Adipocyte (in vitro differentiated cells): ENCODE measurements at regions not wholly inside any gene's neighbourhood (a gene's known extent, or its start where the extent isn't known, plus 50 kb on each side); places are given as distances from the start of the nearest gene placed in this dataset.

Experiments used
- DNase-seq: peaks from one replicate; pipeline ENCODE4 v3.0.0-alpha.2; 2015; ENCODE audit warnings: low read depth
- H3K27me3 ChIP-seq: replicated peaks from 2 replicates; pipeline ENCODE4 v1.7.0; 2013; ENCODE audit warnings: mild to moderate bottlenecking, low read length, moderate library complexity; ENCODE audit not compliant: control insufficient read depth, insufficient read depth
- H3K36me3 ChIP-seq: 2 replicates; pipeline ENCODE4 v1.7.0; 2013; ENCODE audit warnings: low read length, mild to moderate bottlenecking, moderate library complexity; ENCODE audit not compliant: control insufficient read depth, insufficient read depth, severe bottlenecking
- H3K4me1 ChIP-seq: 2 replicates; pipeline ENCODE4 v1.7.0; 2013; ENCODE audit warnings: mild to moderate bottlenecking, low read length, moderate library complexity; ENCODE audit not compliant: control insufficient read depth, insufficient read depth
- H3K4me3 ChIP-seq: 2 replicates; pipeline ENCODE4 v1.7.0; 2013; ENCODE audit warnings: mild to moderate bottlenecking, low read length, moderate library complexity
- H3K9ac ChIP-seq: 2 replicates; pipeline ENCODE4 v1.7.0; 2013; ENCODE audit warnings: mild to moderate bottlenecking, low read length, moderate library complexity
- H3K9me3 ChIP-seq: 2 replicates; pipeline ENCODE4 v1.7.0; 2013; ENCODE audit warnings: mild to moderate bottlenecking, low read length, moderate library complexity; ENCODE audit not compliant: control insufficient read depth

GRCh38 chr11:91650802-91651201 lies 573.8 kb upstream of the FAT3 start:
- H3K9me3 ChIP-seq, result no peaks in the 10 kb centered on the region
- H3K27me3 ChIP-seq, result no peaks in the 10 kb centered on the region
- H3K9ac ChIP-seq, result no peak overlapping the region
- H3K4me3 ChIP-seq, result no peak overlapping the region
- peaks cover 2% of the 10 kb centered on the region for H3K4me1 ChIP-seq
- H3K36me3 ChIP-seq, result no peaks in the 10 kb centered on the region
- no peak for DNase-seq

DNA sequence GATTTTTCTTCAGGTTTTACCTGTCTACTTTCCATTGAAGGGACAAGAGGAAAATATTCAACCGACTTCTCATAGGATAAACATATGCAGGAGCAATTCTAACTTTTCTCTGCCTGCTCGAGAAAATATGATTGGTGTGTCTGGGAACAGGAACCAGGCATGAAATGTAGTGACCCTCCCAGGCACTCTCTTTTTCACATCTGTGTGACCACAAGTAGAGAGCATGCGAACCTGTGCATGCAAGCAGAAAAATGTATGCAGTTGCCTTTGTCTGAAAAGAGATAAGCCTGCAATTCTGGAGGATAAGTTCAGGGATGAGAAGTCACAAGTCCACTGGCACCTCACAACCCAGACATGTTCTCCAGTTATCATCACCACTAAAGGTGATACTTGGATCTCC lies 583.5 kb upstream of the FAT3 start:
- Histone ChIP-seq H3K27me3 (no peaks in the 10 kb centered on the region), H3K4me3 (no peak overlapping the region), H3K36me3 (no peaks in the 10 kb centered on the region), H3K4me1 (no peaks in the 10 kb centered on the region), H3K9me3 (no peaks in the 10 kb centered on the region), H3K9ac (no peak overlapping the region)
- no peak for DNase-seq

DNA sequence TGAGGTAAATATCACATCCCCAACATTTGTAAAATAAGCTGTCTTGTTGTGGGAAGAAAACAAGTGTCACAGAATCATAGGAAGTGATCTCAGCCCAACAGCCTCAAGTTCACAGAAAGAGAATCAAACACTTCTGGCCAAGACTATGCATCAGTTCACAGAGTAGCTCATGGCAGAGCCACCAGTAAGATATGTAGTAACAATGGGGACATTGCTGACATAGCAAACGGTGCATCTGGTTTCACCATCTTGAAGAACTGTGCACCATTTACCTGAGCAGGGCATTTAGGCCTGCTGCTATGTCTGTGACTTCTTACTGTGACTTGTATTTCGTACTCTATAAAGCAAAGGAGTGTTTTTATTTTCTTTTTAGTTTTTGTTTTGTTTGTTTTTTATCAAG lies 585.3 kb upstream of the FAT3 start:
- no peak for DNase-seq
- Histone ChIP-seq H3K9ac (no peak overlapping the region), H3K4me1 (no peaks in the 10 kb centered on the region), H3K27me3 (no peaks in the 10 kb centered on the region), H3K4me3 (no peak overlapping the region), H3K9me3 (no peaks in the 10 kb centered on the region), H3K36me3 (no peaks in the 10 kb centered on the region)

DNA sequence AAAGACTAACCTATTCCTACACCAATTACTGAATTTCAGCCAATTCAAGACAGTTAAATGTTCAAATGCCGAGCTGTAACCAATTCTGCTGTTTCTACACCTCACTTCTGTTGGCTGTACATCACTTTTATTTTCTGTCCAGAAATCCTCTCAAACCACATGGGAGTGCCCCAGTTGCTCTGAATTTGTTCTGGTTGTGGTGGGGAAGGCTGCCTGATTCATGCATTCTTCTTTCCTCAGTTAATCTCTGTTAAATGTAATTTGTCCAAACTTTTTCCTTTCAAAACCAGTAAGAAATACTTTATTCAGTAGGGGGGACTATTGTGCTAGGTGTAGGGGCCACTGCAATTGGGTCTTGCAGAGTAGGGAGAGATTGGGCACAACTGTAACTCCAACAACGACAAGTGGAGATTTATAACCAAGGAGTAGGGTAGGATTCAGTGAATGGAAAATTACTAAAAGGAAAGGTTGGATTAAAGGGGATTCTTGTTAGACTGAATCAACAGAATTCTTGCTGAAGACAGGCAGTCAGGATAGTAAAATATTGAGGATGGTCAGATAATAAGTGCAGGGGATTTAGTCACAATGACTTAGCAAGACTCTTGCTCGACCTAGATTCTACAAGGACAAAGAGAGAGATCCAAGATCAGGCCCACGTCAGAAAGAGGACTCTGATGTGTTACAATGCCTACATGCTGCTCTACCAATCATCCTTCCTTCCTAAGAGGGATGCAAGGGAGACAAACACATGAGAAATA lies 593.5 kb upstream of the FAT3 start:
- Histone ChIP-seq H3K4me3 (no peak overlapping the region), H3K27me3 (no peaks in the 10 kb centered on the region), H3K9ac (no peak overlapping the region), H3K9me3 (no peaks in the 10 kb centered on the region), H3K36me3 (no peaks in the 10 kb centered on the region), H3K4me1 (no peaks in the 10 kb centered on the region)
- no peak for DNase-seq

DNA sequence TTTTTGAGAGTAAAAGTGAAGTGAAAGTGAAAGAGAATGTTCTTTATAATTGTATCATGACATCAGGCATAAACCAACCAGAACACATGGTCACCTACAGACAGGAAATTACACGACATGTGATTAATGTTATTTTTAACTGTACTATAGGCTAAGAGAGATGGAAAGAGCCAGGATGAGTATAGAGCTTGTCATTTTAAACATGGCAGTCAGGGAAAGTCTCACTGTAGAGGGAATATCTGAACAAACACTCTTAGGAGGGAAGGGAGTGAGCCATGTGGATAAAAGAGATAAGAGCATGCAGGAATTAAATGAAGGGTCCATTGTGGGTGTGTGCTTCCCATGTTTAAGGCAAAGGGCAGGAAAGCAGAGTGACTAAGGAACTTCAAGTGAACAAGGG lies 599.1 kb upstream of the FAT3 start:
- no peak overlapping the region for H3K4me3 ChIP-seq
- no peak for DNase-seq
- H3K9ac ChIP-seq, result no peak overlapping the region
- no peaks in the 10 kb centered on the region for H3K36me3 ChIP-seq
- H3K4me1 ChIP-seq, result no peaks in the 10 kb centered on the region
- H3K27me3 ChIP-seq, result no peaks in the 10 kb centered on the region
- peaks cover 10% of the 10 kb centered on the region for H3K9me3 ChIP-seq

DNA sequence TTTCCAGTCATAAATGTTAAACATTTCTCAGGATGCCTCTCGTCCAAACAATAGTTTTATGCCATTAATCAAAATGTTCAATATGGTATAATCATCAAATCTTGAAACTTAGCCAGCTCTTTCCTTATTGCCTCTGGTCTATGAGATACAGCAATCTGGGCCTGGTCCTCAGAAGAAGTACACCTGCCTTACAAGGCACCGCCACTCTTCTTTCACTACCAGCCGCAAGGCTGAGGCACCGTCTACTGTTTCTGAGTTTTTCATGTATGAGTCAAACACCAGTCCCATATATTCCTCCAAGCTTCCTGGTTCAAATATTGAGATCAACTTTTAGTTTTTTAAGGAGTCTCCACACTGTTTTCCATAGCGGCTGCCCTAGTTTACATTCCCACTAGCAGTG lies 600.6 kb upstream of the FAT3 start:
- Histone ChIP-seq H3K36me3 (no peaks in the 10 kb centered on the region), H3K9me3 (peaks cover 11% of the 10 kb centered on the region), H3K4me1 (no peaks in the 10 kb centered on the region), H3K27me3 (no peaks in the 10 kb centered on the region), H3K9ac (no peak overlapping the region), H3K4me3 (no peak overlapping the region)
- no peak for DNase-seq

GRCh38 chr11:91608677-91609076 lies 615.9 kb upstream of the FAT3 start:
- no peak for DNase-seq
- no peaks in the 10 kb centered on the region for H3K36me3 ChIP-seq
- H3K4me3 ChIP-seq, result no peak overlapping the region
- no peaks in the 10 kb centered on the region for H3K9me3 ChIP-seq
- no peaks in the 10 kb centered on the region for H3K27me3 ChIP-seq
- no peak overlapping the region for H3K9ac ChIP-seq
- no peaks in the 10 kb centered on the region for H3K4me1 ChIP-seq

GRCh38 chr11:91596111-91596510 lies 628.5 kb upstream of the FAT3 start:
- no peaks in the 10 kb centered on the region for H3K4me1 ChIP-seq
- H3K27me3 ChIP-seq, result no peaks in the 10 kb centered on the region
- DNase-seq, result no peak
- no peaks in the 10 kb centered on the region for H3K36me3 ChIP-seq
- H3K9me3 ChIP-seq, result peaks cover 7% of the 10 kb centered on the region
- H3K9ac ChIP-seq, result no peak overlapping the region
- H3K4me3 ChIP-seq, result no peak overlapping the region

GRCh38 chr11:91591021-91591420 lies 633.6 kb upstream of the FAT3 start:
- Histone ChIP-seq H3K36me3 (no peaks in the 10 kb centered on the region), H3K4me1 (no peaks in the 10 kb centered on the region), H3K27me3 (no peaks in the 10 kb centered on the region), H3K9me3 (peaks cover 7% of the 10 kb centered on the region), H3K9ac (no peak overlapping the region), H3K4me3 (no peak overlapping the region)
- DNase-seq, result no peak

- Histone ChIP-seq H3K9ac (no peak overlapping the region), H3K36me3 (no peaks in the 10 kb centered on the region), H3K4me1 (no peaks in the 10 kb centered on the region), H3K27me3 (no peaks in the 10 kb centered on the region), H3K9me3 (peaks cover 7% of the 10 kb centered on the region), H3K4me3 (no peak overlapping the region)
- no peak for DNase-seq
These were observed 637.5 kb upstream of the FAT3 start for GRCh38 chr11:91587131-91587530.

DNA sequence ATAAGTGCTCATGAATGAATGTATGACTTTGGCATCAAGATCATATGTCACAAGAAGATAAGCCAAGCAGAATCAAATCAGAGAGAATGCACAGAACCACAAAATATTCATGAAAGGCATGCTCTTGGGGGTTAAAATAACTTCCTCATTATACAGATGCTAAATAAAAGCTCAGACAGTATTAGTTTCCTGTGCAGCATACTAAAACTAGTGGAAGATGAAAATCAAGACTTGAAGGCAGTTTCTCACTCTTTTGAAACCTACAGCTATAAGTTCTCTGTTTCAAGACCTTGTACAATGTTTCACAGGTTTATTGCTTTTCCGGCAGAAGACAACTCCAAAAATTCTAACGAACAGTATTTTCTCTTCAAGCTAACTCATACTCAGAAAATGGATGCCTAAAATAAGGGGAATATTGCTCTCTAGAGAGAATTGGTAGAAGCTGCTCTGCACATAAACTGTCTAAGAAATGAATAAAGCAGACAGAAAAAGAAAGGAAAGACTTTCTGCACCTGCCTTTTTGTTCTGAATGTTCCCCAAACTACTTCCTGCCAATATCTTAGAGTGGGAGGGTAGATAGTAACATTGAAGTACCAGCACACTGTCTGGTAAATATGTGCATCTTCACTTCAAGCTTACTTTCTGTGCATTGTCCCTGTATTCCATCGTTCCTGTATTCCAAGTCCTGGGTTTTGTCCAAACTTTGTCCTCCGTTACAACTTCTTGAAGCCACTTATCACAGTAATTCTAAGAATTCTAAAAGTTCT lies 639.4 kb upstream of the FAT3 start:
- no peak for DNase-seq
- Histone ChIP-seq H3K36me3 (no peaks in the 10 kb centered on the region), H3K9me3 (no peaks in the 10 kb centered on the region), H3K9ac (no peak overlapping the region), H3K4me1 (no peaks in the 10 kb centered on the region), H3K4me3 (no peak overlapping the region), H3K27me3 (no peaks in the 10 kb centered on the region)
